ENCODE measurements at regions not wholly inside any gene's neighbourhood (a gene's known extent, or its start where the extent isn't known, plus 50 kb on each side); places are given as distances from the start of the nearest gene placed in this dataset.

DNA sequence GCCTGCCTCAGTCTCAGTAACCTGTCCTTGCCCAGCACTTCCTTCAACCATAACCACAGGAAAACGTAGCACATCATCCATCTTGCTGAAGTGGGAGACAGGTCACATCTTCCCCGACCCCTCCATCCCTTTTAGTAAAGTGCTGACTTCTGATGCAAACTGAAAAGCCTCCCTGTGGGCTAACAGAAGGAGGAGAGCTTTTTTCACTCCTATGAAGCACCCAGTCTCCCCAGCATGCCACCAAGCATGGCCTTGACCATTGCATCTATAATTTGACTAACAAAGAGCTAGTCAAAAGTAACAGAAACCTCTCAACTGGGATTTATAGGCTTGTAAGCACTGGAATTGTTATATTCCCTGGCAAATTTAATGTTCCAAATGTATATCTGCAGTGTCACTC lies 288.9 kb upstream of the IRAK1BP1 start (continued):
- TF ChIP-seq, protein P1, sequence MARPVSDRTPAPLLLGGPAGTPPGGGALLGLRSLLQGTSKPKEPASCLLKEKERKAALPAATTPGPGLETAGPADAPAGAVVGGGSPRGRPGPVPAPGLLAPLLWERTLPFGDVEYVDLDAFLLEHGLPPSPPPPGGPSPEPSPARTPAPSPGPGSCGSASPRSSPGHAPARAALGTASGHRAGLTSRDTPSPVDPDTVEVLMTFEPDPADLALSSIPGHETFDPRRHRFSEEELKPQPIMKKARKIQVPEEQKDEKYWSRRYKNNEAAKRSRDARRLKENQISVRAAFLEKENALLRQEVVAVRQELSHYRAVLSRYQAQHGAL (CRISPR knock-in tag; IDR thresholded peaks at IDR 0.05; ENCODE audit: not compliant biosample characterization), result no peak
- TF ChIP-seq ZNF891 (CRISPR knock-in tag; IDR thresholded peaks at IDR 0.05), result no peak
- TF ChIP-seq, protein P2, sequence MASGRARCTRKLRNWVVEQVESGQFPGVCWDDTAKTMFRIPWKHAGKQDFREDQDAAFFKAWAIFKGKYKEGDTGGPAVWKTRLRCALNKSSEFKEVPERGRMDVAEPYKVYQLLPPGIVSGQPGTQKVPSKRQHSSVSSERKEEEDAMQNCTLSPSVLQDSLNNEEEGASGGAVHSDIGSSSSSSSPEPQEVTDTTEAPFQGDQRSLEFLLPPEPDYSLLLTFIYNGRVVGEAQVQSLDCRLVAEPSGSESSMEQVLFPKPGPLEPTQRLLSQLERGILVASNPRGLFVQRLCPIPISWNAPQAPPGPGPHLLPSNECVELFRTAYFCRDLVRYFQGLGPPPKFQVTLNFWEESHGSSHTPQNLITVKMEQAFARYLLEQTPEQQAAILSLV (CRISPR knock-in tag; IDR thresholded peaks at IDR 0.05; ENCODE audit: borderline replicate concordance), result no peak
- TF ChIP-seq ZNF644 (CRISPR knock-in tag; IDR thresholded peaks at IDR 0.05; ENCODE audit: low read depth), result no peak
- no peak for TF ChIP-seq ZNF569 (CRISPR knock-in tag; IDR thresholded peaks at IDR 0.05; ENCODE audit: borderline replicate concordance)
- no peak for TF ChIP-seq SIX1 (CRISPR knock-in tag; IDR thresholded peaks at IDR 0.05; ENCODE audit: borderline replicate concordance)
- no peak for TF ChIP-seq ETV6 (CRISPR knock-in tag; conservative IDR thresholded peaks at IDR 0.05)
- no peak for TF ChIP-seq RFX1 (IDR thresholded peaks at IDR 0.05)
- TF ChIP-seq, protein P3, sequence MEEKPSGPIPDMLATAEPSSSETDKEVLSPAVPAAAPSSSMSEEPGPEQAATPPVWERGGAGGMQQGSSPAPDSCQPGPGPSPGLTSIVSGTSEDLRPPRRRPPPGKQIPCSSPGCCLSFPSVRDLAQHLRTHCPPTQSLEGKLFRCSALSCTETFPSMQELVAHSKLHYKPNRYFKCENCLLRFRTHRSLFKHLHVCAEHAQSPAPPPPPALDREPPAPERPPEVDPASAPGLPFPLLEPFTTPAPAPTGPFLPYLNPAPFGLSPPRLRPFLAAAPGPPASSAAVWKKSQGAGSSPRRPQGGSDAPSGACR (CRISPR knock-in tag; IDR thresholded peaks at IDR 0.05), result no peak
- TF ChIP-seq, protein P4, sequence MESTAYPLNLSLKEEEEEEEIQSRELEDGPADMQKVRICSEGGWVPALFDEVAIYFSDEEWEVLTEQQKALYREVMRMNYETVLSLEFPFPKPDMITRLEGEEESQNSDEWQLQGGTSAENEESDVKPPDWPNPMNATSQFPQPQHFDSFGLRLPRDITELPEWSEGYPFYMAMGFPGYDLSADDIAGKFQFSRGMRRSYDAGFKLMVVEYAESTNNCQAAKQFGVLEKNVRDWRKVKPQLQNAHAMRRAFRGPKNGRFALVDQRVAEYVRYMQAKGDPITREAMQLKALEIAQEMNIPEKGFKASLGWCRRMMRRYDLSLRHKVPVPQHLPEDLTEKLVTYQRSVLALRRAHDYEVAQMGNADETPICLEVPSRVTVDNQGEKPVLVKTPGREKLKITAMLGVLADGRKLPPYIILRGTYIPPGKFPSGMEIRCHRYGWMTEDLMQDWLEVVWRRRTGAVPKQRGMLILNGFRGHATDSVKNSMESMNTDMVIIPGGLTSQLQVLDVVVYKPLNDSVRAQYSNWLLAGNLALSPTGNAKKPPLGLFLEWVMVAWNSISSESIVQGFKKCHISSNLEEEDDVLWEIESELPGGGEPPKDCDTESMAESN (CRISPR knock-in tag; conservative IDR thresholded peaks at IDR 0.05), result no peak
- TF ChIP-seq TCF12 (IDR thresholded peaks at IDR 0.05), result no peak
- TF ChIP-seq TCF12 (CRISPR knock-in tag; IDR thresholded peaks at IDR 0.05), result no peak
